GM18517 (cell line): ENCODE measurements at regions not wholly inside any gene's neighbourhood (a gene's known extent, or its start where the extent isn't known, plus 50 kb on each side); places are given as distances from the start of the nearest gene placed in this dataset.

ENCODE experiments used
- ATAC-seq: cut with Tn5 transposase; IDR thresholded peaks from one replicate; pipeline ENCODE4 v1.9.1; 2021; ENCODE audit warnings: mild to moderate bottlenecking, moderate library complexity; ENCODE audit not compliant: unreplicated experiment

DNA sequence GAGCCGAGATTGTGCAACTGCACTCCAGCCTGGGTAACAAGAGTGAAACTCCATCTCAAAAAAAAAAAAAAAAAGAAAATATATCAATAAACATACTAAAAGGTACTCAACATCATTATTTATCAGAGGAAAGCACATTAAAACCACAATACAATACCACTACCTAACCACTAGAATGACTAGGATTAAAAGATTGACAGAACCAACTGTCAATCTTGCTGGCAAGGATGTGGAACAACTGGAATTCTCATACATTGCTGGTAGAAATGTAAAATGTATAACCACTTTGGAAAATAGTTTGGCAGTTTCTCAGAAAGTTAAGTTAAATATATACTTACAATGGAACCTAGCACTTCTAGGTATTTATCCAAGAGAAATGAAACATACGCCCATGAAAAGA, 88.6 kb downstream of the B3GNT2 start:
- ATAC-seq, result no peak

DNA sequence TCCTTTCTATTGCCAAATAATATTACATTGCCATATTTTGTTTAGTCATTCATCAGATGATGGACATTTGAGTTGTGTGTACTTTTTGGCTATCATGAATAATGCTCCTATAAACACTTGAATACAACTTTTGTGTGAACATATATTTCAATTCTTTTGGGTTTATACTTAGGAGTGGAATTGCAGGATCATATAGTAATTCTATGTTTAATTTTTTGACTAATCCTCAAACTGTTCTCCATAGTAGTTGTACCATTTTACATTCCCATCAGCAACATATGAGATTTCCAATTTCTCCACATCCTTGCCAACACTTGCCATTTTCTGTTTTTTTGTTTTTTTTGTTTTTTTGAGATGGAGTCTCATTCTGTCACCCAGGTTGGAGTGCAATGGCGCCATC, 87.2 kb downstream of the B3GNT2 start:
- ATAC-seq, result no peak

DNA sequence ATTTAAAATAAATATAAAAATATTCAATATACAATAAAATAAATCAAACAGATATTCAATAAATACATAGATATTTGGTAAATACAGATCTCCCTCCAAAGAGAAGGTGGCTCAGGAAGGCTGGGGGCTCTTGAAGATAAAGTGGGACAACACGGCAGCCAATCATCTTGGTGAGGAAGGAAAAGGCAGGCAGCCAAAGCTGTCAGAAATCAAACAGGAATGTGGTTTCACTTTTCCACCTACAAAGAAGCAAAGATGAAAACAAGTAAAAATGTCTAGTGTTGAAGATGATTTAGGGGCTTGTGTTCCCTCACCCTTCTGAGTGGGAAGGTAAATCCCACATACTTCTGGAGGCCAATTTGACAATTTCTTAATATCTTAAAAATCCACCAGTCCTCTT, 85.7 kb downstream of the B3GNT2 start:
- no peak for ATAC-seq

DNA sequence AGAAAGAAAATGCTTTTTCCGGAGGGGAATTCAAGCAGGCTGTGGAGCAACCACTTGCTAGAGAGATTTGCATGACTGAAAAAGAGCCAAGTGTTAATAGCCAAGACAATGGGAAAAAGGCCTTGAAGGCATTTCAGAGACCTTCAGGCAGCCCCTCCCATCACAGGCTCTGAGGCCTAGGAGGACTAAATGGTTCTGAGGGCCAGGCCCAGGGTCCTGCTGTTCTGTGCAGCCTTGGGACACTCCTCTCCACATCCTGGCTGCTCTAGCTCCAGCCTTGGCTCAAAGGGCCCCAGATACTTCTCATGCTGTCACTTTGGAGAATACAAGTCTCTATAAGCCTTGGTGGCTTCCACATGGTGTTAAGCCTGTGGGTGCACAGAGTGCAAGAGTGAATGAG, 81.8 kb downstream of the B3GNT2 start:
- no peak for ATAC-seq
